ENCODE measurements at regions not wholly inside any gene's neighbourhood (a gene's known extent, or its start where the extent isn't known, plus 50 kb on each side); places are given as distances from the start of the nearest gene placed in this dataset.

DNA sequence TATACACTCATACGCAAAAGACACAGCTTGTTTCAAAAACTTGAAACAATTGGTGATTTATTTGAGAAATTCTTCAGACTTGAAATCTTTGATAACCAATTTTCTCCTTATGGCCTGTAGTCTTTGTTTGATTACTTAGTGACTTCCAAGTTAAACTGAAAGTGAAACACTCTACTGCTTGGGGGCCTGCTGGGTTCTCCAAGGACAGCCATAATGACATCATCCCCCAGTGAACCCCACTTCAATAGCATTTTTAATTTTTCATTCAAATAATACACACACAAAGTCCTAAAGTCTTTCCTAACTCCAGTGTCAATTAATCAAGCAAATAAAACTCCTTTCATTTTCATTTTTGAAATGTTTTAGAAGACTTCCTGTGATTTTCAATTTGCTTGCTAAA is 59.2 kb downstream of the KRTAP19-8 start:
- TF ChIP-seq, protein P1, sequence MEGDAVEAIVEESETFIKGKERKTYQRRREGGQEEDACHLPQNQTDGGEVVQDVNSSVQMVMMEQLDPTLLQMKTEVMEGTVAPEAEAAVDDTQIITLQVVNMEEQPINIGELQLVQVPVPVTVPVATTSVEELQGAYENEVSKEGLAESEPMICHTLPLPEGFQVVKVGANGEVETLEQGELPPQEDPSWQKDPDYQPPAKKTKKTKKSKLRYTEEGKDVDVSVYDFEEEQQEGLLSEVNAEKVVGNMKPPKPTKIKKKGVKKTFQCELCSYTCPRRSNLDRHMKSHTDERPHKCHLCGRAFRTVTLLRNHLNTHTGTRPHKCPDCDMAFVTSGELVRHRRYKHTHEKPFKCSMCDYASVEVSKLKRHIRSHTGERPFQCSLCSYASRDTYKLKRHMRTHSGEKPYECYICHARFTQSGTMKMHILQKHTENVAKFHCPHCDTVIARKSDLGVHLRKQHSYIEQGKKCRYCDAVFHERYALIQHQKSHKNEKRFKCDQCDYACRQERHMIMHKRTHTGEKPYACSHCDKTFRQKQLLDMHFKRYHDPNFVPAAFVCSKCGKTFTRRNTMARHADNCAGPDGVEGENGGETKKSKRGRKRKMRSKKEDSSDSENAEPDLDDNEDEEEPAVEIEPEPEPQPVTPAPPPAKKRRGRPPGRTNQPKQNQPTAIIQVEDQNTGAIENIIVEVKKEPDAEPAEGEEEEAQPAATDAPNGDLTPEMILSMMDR (IDR thresholded peaks at IDR 0.05), result no peak
- TF ChIP-seq EP300 (IDR thresholded peaks at IDR 0.05; ENCODE audit: low read depth), result no peak
- TF ChIP-seq POLR2A (IDR thresholded peaks at IDR 0.05), result no peak
- no peak for TF ChIP-seq POLR2AphosphoS5 (IDR thresholded peaks at IDR 0.05)
